ENCODE measurements at regions not wholly inside any gene's neighbourhood (a gene's known extent, or its start where the extent isn't known, plus 50 kb on each side); places are given as distances from the start of the nearest gene placed in this dataset.

DNA sequence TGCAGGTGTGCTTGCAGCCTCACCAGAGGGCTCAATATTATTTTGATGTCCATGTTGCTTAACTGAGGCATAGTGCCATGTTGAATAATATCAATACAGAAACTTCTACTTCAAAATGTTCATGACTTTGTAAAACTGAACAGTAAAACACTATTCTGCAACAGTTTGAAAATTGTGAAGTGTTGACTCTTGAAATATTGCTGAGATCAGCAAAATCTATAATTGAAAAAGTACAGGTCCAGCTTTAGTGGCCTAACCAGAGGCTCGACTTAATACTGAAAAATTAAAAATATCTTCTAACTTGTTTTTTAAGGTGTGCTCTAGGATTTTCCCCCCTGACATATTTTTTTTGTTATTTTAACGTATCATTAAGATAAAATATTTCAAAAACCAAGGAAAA, 1460.7 kb downstream of the EFNB2 start:
- no peak for DNase-seq

DNA sequence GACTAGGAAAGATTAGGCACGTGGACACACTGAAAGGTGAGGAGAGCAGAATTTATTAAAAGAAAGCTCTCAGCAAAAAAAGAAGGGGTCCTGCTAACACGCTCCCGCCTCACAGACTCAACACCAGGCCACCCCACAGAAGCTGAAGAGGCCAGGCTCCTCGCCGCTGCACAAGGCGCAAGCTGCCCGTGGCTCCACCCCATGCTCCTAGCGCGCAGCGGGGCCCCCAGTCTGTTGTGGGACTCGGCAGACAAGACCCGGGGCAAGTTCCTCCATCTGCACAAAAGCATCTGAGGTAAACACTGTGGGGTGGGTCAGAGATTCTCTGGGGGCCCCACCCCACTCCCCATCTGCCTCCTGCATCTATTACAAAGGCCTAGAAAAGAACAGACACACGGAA, 1462.4 kb downstream of the EFNB2 start:
- no peak for DNase-seq

DNA sequence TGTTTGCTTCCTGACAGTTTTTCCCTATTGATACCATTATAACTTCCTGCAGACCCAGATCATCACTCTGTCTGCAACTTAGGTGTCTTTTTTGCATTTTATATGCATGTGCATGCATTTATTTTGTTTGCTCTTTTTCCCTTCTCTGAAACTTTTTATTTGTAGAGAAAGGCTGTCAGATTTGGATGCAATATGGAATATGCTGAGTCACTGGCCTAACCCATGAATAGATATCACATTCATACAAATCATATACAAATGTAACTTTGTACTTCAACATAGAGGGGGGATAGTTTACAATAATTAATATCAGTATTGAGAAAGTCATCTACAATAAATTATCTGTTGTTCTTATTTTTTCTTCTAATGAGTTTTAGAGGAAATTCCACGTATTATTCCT, 1465.0 kb downstream of the EFNB2 start:
- DNase-seq = no peak

DNA sequence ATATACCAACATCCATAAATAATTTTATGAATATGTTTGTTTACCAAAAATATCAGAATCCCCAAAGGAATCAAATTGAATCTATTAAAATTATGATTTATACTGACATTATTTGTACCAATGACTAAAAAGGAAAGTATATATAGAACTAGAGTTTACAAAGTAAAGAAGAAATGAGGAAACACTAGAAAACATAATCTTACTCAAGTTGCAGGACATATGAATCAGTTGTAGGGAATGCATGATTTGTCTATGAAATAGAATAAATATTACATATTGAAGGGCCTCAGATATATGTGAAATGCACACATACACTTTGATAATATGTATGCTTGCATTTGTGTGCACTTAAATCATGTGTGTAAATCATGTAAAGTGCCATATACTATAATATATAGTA, 1466.4 kb downstream of the EFNB2 start:
- DNase-seq = no peak

DNA sequence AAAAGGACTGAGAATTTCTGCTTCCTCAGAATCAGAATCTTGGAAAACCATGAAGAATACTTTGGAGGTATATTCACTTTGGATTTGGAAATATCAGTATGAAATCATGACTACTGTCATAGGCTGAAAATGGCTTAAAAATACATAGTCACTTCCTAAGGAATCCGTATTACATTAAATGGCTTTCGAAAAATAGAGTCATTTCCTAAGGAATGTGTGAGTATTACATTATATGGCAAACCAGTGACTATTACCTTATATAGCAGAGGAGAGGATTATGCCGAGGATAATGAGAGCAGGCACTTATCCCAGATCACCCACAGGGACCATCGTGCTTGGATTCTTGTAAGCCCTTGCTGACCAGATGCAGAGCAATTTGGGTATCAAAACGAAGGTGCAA, 1471.8 kb downstream of the EFNB2 start:
- no peak for DNase-seq

DNA sequence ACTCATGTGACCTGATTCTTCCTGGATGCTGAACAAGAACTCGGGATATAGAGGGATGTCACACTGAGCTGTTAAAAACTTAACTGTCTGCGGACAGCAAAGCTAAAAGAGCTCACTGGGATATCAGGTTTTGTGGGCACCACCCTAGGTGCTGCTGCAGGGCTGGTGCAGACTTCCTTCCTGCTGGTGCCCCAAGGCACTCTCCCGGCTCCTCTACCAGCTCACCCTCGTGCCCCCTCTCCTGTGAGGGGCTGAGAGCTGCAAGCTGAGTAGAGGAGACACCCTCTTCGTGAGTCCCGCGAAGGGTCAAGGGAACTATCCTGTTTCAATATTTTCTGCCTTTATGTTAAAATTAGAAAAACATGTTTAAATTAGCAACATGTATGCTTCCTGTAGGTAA, 1475.7 kb downstream of the EFNB2 start:
- DNase-seq = no peak

DNA sequence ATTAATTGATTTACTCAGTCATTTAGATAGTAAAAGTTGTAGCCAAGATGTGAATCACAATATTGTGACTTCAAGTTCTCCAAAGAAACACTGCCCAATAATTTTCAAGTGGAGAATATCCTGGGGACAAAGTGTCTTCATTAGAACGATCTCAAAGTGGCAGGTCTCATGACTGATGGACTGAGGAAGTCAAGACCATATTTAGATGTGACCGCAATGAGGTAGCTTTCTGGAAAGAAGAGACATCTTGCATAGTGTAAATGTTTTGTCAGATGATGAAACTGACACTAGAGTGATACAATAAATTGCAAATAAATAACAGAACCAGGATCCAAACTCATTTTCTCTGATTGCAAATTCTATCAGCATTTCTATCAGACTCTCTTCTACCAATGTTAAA, 1476.9 kb downstream of the EFNB2 start:
- no peak for DNase-seq

DNA sequence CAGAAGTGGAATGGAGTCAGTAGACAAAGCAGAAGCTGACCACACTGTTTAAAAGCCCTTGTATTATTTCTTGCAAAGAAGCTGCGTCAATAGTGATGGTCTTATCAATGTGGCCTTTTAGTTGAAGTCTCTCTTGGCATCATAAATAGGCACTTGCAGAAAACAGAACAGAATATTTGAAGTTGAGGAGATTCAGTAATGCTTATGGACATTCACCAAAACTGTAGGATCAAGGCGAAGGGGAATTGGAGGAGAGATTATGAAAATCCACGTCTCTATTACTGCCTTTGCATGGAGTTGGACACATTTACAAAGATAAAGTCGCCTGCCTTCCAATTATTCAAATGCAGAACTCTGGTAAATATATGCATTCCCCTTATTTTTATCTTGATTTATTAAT, 1482.8 kb downstream of the EFNB2 start:
- DNase-seq = no peak

DNA sequence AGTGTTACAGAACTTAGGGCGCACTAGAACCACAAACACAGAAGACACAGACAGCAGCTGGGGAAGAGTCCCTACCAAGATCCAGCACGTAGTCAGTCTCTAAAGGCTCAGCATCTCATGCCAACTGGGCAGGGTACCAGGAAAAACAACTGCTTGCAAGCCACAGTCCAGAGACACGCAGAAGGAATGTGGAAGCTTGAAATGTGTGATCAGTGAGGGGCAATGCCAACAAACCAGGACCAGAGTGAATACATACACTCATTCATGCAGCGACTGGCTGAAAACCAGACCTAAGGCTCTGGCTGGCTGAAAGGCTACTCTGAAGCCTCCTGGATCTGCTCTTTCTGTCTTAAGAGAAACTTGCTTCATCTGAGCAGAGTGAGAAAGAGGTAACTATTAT, 1484.8 kb downstream of the EFNB2 start:
- no peak for DNase-seq

DNA sequence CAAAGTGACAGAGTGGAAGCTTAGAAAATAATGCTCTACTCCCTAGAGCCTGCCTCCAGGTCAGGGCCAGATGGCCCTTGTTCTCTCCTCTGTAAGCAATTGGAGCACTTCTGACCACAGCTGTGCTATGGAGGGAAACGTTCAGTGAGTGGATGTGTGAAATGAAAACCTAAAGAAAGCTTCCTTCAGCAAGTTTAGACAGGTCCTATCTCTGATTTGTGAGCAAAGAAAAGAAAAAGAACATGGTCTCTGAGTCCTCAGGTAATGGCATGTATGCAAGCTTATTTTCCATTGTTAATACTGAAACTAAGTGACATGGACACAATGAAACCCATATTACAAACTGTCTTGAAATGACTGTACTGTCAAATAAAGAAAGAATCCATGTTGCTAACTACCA, 1486.8 kb downstream of the EFNB2 start:
- DNase-seq = no peak

DNA sequence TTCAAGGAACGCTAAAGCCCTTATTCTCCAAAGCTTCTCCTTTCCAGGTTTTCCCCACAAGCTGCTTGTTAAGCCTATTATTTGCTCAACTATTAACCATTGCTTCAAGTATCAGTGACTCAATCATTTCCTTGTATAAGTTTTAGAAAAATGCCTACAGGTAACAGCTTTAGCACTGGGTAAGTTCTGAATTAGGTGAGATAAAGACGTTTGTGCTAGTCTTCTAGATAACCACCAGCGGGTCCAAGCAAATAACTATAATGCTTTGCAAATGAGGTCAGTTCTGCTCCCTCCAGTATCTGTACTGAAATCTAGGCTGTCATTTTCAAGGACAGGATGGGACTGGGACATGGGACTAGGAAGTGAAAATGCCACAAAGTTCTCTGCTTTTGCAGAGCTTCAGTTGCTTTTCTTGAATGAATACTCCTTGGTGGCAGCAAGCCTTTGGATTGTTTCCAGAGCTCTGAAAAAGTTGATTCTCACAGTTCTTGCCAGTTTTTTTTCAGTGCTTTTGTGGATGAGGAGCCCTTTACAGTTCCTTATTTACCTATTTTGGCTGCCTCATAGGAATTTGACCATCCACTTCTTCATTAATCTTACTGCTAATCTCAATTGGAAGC, 1487.7 kb downstream of the EFNB2 start:
- DNase-seq = no peak

DNA sequence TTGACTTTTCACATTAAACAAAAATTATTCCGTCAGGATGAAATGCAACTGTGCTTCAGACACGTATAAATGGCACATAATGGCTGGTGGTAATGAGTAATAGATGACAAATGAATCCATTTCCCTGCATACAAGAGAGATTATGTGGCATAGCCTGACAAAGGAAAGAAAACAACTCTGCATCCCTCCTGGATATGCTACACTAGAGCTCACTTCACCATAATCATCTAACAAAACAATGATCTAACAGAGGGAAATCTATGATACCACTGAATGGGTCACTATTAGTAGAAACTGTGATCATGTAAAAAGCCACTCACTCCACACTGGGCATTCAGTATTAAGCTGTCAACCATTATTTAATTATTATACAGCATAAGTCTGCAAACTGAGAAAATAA, 1498.4 kb downstream of the EFNB2 start:
- DNase-seq = no peak

DNA sequence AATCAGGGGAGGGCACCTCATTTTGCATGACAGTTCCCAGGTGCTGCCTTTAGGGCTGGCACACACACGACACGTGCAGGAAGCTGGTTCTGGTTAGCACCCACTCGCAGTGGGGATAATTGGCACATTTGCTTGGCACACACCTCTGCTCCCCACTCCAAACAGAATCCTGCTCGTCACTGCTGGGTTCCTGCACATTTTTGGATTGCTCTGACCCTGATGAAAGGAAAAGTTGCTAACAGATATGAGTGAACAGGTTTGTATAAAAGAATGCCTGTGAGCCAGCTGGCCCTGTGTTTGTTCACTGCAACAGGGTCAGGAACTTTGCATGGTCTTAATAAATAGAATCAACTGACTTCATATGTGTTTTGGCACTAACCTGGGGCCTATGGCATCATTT, 1500.4 kb downstream of the EFNB2 start:
- DNase-seq = no peak

DNA sequence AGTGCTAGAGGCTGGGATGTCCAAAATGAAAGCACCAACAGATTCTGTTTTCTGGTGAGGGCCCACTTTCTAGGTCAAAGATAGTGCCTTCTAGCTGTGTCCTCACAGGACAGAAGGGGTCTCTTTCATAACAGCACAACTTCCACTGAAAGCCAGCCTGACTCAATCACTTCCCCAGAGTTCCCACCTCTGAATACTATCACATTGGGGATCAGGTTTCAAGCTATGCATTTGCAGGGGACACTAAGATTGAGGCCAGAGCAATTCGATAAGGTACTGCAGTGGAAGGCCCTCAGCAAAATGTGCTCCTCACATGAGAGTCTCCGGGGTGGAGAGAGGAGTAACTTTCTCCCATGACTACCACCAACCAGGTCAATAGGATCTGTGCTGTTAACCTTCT, 1501.5 kb downstream of the EFNB2 start:
- no peak for DNase-seq

DNA sequence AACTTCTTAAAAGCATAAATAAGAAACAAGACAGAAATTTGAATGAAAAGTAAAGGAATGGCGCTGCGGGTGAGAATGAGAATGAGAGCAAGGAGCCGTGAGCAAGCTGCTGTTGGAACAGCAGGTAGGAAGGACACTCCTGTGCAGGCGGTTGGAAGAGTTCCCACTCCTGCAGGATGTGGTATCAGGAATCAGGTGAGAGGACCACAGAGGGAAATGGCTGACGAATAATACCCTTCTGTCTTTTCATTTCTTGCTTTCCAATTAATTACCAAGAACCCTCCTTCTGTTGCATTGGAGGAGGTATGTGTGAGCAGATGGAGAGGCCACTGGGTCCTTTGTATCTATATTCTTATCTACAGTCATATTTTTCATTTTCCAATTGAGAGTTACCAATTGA, 1504.2 kb downstream of the EFNB2 start:
- no peak for DNase-seq

DNA sequence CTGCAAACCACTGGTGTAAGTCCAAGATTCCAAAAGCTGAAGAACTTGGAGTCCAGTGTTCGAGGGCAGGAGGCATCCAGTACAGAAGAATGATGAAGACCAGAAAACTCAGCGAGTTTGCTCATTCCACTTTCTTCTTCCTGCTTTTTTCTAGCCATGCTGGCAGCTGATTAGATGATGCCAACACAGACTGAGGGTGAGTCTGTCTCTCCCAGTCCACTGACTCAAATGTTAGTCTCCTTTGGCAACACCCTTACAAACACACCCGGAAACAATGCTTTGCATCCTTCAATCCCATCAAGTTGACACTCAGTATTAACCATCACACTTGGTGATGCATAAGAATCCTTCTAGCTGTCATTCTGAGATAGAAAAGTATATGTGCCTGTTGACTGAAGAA, 1504.6 kb downstream of the EFNB2 start:
- DNase-seq = no peak

DNA sequence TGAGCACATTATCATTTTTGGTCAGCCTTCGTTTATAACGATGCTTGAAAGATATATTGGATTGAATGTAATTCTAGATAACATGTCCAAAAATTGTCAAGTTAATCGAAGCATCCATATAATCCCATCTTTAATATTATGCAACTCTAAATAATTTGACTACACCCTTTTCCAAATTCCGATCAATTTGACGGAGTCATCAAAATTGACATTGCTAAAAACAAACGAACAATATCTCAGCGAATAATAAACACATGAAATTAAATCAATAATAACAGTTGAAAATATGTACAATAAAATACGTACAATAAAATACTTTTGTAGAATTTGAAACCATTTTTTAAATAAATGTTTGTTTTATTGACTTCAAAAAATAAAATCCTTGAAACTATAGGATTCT, 1516.4 kb downstream of the EFNB2 start:
- no peak for DNase-seq

DNA sequence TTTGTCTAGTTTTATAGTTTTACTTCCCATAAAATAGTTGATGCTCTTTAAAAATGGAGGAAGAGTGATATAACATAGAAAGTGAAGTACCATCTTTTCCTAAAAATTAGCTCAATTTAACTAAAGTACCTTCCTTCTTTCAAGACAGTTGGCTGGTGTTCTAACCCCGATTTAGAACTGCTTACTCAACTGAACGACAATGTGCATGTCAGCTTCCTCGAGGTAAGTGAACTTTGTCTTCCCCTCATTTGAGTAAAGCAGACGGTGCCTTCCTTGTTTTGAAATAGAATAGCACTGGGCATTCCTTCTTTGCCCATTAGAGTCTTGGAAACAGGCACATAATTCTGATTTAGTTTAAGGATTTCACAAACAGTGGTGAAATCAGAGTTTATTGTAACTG, 1519.2 kb downstream of the EFNB2 start:
- DNase-seq = no peak

DNA sequence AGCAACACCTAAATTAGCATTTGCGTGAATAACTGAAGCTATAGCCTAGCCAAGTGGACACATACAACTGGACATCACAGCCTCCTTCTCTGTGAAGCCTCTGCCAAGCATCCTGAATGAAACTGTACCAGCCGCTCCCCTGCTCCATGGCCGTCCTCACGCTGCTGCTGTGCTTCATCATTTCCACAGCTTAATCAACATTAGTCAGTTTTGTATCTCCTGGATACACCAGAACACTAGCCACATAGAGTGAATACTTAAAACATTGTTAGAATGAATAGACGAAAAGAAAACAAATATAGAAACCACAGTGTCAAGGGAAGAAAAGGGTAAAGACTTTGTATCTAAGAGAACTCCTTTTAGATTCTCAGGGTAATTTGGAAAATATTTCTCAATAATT, 1526.9 kb downstream of the EFNB2 start:
- DNase-seq = no peak

DNA sequence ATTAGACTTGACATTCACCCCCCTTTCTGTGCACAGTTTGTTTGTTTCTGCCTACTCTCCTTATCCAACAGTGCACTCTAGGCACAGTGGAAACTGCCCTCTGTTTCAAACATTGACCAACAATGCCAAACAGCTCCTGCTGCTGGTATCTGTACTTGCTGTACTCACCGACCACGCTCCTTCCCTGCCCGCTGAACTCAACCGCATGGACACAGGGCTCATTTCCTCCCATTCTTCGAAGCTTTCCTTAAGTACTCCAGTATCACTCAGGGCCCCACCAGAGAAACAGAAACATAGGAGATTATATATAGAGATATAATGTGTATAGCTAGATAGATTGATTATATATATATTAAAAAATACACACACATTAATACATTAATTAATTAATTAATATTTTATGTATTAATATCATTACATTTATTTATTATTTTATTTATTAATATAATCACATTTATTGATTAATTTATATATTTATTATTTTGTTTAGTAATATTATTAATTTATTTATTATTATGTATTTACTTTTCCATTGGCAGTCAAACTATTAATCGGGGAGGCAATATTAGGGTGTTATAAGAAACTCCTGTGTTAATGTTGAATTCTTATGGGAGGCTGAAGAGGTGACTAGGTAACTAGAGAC, 1528.2 kb downstream of the EFNB2 start:
- DNase-seq = no peak

DNA sequence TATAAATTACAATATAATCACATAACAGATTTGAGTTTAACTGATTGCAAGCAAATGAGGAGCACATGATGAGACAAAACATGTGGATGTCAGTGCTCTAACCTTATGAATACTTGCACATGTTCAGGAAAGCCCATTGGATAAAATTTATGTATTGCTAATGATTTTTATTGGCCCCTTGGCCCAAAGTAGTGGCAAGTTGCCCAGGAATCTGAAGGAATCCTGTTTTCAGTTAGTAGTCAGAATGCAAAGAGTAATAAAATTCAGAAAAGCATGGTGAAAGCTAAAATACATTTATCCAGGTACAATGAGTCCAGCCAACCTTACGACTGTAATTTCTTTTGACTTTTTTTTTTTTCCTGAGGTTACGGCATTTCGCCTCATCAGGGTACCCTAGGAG, 1539.4 kb downstream of the EFNB2 start:
- DNase-seq = no peak

DNA sequence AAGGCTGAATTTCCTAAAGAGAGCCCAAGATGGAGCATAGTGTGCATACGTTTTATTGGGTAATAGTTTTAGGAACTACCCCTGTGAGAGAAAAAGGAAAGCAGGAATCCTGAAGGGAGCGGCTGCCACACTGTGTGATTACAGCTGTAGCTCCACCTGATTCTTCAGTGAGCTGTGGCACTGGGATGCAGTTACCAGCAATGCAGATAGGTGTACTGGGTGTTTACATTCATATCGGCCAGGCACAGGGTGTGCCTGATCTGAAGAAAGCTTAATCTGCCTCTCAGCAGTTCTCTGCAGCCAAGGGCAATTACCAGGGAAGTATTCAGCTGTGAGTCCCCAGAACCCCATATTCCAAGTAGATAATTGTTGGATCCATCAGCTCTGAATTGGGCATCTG, 1541.8 kb downstream of the EFNB2 start:
- no peak for DNase-seq

DNA sequence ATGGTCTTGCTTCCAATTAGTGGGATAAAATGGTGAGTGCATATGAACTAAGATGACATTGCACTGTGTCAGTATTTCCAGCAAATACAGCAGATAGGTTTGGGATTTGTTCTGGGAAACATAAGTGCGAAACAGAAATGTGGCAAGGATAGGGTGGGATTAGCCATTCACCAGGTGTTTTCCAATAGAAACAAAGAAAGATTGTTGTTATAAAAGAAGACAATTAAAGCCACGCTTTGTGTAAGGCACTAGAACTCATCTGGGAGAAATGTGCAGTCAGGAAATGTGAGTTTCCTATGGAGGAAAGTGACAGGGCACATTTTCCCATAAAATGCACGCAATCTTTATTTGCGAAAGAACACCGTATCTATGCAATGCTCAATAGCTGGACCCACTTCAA, 1547.8 kb downstream of the EFNB2 start:
- no peak for DNase-seq

DNA sequence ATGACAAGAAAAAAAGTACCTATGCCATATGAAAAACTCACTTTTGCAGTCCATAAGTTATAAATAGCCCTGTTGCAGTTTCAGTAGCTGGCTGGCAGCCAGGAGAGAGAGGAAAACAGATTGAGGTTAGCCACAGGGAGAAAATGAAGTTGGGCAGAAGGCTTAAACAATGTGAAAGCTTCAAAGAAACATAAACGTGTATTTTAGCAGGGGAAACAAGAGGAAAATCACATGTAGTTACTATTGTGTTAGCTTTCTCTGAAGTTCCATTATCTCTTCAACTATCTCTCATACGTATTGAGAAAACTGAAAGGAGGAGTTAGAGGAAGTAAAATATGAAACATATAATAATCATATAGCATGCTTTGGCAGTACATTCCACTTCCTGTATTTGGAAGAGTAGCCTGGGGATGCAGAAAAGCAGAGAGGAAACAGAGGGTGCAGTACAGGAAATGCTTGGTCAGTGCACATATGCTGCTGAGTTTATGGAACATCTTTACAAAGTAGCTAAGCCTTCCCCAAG, 1551.1 kb downstream of the EFNB2 start:
- DNase-seq = no peak

DNA sequence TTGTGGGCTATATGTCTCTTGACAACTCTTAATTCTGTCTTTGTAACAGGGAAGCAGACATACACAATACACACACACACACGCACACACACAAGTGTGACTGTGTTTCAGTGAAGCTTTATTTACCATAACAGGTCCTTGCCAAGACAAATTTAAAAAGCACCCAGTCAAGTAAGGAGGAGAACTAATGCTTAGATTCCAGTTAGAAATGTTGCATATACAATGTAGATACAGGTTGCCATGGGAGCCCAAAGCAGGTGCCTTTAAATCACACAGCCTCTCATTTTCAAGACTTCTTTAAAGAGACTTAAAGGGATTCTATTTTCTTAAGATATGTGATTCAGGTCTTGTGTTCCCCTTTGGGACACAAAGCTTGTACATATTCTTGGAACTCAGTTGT, 1551.9 kb downstream of the EFNB2 start:
- DNase-seq = no peak
